SK-N-SH (cell line): ENCODE measurements at regions not wholly inside any gene's neighbourhood (a gene's known extent, or its start where the extent isn't known, plus 50 kb on each side); places are given as distances from the start of the nearest gene placed in this dataset.

Experiments used
- CTCF ChIP-seq: fragments of 200-600 bp; sonication (generic); IDR thresholded peaks from 2 replicates; pipeline ENCODE4 v1.6.1; 2017; ENCODE audit warnings: antibody characterized with exemption, mild to moderate bottlenecking, moderate library complexity
- MAX ChIP-seq: IDR thresholded peaks from 2 replicates; pipeline ENCODE4 v1.4.0; 2012; ENCODE audit warnings: low read depth
- MEF2A ChIP-seq: IDR thresholded peaks from 2 replicates; pipeline ENCODE4 v1.4.0; 2012; ENCODE audit warnings: low read depth, borderline replicate concordance
- PBX3 ChIP-seq: IDR thresholded peaks from 2 replicates; pipeline ENCODE4; 2012
- TEAD4 ChIP-seq: IDR thresholded peaks from 2 replicates; pipeline ENCODE4 v1.4.0; 2012; ENCODE audit warnings: mild to moderate bottlenecking, borderline replicate concordance; ENCODE audit not compliant: insufficient read depth
- TF ChIP-seq, protein P1 (sequence below): IDR thresholded peaks from 2 replicates; pipeline ENCODE4 v1.6.1; 2012; ENCODE audit warnings: mild to moderate bottlenecking, low read depth, low read length, moderate library complexity

DNA sequence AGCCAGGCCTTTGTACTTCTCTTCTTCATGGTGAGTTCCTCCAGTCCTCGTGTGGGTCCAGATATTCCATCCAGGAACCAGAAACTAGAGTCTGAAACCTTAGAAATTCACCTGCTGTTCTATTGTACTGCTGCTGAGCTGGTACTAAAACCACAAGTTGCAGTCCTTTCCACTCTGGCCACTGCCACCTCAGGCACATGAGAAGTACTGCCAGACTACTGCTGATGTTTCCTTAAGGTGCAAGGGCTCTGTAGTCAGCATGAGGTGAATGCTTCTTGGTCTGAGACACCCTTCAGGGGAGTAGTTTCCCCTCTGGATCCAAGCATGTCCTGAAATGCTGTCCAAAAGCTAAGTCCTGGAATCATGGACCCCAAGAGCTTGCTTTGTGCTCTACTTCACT, 399.6 kb upstream of the CT83 start:
- no peak for TF ChIP-seq PBX3
- TF ChIP-seq, protein P1, sequence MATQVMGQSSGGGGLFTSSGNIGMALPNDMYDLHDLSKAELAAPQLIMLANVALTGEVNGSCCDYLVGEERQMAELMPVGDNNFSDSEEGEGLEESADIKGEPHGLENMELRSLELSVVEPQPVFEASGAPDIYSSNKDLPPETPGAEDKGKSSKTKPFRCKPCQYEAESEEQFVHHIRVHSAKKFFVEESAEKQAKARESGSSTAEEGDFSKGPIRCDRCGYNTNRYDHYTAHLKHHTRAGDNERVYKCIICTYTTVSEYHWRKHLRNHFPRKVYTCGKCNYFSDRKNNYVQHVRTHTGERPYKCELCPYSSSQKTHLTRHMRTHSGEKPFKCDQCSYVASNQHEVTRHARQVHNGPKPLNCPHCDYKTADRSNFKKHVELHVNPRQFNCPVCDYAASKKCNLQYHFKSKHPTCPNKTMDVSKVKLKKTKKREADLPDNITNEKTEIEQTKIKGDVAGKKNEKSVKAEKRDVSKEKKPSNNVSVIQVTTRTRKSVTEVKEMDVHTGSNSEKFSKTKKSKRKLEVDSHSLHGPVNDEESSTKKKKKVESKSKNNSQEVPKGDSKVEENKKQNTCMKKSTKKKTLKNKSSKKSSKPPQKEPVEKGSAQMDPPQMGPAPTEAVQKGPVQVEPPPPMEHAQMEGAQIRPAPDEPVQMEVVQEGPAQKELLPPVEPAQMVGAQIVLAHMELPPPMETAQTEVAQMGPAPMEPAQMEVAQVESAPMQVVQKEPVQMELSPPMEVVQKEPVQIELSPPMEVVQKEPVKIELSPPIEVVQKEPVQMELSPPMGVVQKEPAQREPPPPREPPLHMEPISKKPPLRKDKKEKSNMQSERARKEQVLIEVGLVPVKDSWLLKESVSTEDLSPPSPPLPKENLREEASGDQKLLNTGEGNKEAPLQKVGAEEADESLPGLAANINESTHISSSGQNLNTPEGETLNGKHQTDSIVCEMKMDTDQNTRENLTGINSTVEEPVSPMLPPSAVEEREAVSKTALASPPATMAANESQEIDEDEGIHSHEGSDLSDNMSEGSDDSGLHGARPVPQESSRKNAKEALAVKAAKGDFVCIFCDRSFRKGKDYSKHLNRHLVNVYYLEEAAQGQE: no peak
- TF ChIP-seq CTCF: no peak
- no peak for TF ChIP-seq MEF2A
- TF ChIP-seq MAX: no peak
- no peak for TF ChIP-seq TEAD4
